NCI-H774 (cell line): ENCODE measurements at regions not wholly inside any gene's neighbourhood (a gene's known extent, or its start where the extent isn't known, plus 50 kb on each side); places are given as distances from the start of the nearest gene placed in this dataset.

Experiments
- DNase-seq: peaks from one replicate; lab custom pipeline; 2025; lab: John Stamatoyannopoulos, UW

GRCh38 chr21:27017246-27017645 lies 50.4 kb upstream of the ADAMTS5 start:
- no peak for DNase-seq
